Embryonic facial prominence (tissue), 1 donor: ENCODE measurements at regions not wholly inside any gene's neighbourhood (a gene's known extent, or its start where the extent isn't known, plus 50 kb on each side); places are given as distances from the start of the nearest gene placed in this dataset.
"Not testable (repeated sequence)": the region's sequence is repeated elsewhere in the genome, so short reads cannot be mapped to it uniquely, and the experiment has no call there.

Source experiments
- DNase-seq: peaks from one replicate; pipeline ENCODE4 v3.0.0-alpha.2; 2016; ENCODE audit errors: extremely low spot score

- no peak for DNase-seq
Measured at GRCh38 chr20:53891306-53891894, 179.0 kb downstream of the BCAS1 start.

DNA sequence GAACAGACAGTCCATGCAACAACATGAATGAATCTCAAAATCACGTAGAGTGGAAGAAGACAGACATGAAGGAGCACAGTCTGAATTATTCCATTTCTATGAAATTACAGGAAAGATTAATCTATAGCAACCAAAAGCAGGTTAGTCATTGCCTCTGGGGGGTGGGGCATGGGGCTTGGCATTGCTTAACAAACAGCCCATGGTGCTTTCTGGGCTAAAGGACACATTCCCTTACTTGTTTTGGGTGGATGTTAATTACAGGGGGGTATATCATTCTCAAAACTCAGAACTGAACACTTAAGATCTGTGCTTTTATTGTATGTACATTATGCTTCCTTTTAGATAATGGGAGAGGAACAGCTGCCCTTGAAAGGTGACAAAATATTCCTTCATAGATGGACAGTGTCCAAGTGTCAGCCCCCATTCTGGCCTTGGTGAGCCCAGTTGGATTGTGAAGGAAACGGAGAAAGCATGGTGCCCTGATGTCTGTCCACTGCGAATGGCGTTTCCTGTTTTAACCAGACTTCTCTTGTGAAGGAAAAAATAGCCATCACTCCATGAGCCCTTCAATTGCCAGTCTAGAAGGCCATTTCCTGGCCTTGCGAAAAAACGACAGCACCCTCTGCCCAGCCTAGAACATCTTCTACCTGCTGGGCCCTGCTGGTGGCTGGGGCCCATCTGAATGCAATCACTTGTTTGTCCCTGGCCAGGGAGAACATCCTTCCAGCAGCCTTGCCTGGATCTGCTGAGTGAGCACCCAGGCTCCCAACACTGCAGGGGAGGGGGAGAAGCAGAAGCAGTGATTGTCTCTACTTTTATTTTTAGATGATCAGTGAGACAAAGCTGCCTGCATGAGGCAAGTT lies 179.7 kb downstream of the BCAS1 start:
- no peak for DNase-seq

GRCh38 chr20:53889411-53890148 lies 180.8 kb downstream of the BCAS1 start:
- no peak for DNase-seq

DNA sequence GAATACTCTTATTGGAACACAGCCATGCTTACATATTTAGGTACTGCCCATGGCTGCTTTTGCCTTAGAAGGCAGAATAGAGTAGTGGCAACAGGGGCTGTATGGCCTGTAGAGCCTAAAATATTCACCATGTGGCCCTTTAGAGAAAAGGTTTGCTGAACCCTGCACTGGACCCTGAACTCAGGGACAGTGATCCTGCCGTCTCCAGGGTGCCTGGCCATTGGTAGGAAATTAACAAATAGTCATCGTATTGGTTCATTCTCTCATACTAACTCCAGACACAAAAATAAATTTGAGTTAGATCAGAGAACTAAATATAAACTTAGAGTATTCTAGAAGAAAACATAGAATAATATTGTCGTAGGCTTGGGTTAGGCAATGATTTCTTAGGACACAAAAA lies 181.4 kb downstream of the BCAS1 start:
- no peak for DNase-seq

DNA sequence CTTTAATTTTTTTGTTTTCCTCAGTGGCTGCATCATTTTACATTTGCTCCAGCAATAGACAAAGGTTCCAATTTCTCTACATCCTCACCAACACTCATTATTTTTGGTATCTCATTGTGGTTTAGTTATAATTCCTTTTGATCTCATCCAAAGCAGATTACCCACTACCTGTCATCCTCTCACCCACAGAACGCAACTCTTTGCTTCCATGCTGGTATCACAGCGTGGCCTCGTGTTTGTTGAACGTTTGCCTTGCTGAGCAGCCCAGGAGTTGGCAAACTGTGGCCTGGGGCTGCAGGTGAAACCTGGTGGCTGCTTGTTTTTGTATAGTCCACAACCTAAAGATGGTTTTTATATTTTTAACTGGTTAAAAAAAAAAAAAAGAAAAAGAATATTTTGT lies 181.9 kb downstream of the BCAS1 start:
- DNase-seq: no peak

GRCh38 chr20:53887973-53888372 lies 182.4 kb downstream of the BCAS1 start:
- DNase-seq: no peak

GRCh38 chr20:53884859-53885541 lies 185.4 kb downstream of the BCAS1 start:
- no peak for DNase-seq

DNA sequence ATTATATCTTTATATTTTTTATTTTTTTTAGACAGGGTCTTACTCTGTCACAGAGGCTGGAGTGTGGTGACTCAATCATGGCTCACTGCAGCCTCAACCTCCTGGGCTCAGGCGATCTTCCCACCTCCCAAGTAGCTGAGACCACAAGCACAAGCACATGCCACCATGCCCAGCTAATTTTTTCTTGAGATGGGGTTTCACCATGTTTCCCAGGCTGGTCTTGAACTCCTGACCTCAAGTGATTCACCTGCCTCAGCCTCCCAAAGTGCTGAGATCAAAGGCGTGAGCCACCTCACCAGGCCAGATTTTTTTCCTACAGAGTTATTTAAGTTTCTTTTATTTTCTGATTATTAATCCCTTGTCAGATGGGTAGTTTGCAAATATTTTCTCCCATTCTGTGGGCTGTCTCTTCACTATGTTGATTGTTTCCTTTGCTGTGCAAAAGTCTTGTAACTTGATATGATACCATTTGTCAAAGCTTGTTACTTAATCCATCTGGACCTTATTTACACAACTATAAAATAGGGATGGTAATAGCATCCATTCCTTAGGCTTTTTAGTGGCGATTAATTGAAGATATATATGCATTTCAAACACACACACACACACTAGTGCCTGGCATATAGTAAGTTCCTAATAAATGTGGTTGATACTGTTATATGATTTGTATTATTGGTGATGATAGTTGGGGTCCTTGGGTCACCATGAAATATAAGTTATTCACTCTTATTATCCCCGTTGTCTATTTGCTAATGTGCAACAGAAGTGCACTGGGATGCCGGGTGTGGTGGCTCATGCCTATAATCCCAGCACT lies 187.1 kb downstream of the BCAS1 start:
- no peak for DNase-seq

- not testable (repeated sequence) for DNase-seq
Measured at GRCh38 chr20:53882438-53882986, 187.9 kb downstream of the BCAS1 start.

DNA sequence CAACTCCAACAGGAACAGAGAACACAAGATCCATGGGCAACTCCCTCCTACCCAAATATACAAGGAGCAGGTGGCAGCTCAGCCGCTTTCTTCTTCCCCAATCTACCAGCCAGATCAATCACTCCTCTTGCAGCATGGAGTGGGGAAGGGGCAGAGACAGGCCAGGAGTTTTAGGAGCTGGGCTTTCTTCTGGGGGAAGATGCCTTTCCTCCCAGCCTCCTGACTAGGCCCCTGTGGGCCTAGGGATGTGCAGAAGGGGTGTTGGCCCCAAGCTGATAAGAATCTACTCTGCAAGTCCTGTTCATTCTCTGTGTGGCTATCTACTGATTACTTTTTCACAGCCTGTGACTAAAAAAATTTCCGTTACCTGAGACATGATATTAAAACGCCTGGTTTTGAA lies 189.0 kb downstream of the BCAS1 start:
- DNase-seq: no peak

DNA sequence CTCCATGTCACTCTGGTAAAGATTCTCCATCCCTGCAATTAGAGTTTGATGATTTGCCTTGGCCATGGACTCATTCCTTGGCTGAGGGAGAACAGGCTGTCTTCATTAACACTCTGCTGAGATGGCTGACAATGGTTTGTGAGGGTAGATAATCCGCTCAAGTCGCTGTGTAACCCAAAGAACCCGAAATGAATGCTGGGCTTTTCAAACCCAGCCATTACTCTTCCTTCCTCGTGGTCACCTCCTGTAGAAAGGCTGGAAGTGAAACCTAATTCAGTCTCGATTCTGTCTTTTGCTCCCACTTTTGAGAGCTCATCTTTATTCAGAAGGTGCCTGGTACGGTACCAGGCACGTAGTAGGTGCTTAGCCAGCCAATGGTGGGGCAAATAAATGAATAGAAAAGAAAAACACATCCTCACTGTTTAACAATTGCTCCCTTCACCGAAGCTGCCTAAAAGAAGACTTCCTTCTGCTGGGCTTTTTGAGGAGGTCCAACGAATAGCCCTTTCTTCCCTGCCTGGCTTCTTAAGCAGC lies 190.2 kb downstream of the BCAS1 start:
- no peak for DNase-seq

DNA sequence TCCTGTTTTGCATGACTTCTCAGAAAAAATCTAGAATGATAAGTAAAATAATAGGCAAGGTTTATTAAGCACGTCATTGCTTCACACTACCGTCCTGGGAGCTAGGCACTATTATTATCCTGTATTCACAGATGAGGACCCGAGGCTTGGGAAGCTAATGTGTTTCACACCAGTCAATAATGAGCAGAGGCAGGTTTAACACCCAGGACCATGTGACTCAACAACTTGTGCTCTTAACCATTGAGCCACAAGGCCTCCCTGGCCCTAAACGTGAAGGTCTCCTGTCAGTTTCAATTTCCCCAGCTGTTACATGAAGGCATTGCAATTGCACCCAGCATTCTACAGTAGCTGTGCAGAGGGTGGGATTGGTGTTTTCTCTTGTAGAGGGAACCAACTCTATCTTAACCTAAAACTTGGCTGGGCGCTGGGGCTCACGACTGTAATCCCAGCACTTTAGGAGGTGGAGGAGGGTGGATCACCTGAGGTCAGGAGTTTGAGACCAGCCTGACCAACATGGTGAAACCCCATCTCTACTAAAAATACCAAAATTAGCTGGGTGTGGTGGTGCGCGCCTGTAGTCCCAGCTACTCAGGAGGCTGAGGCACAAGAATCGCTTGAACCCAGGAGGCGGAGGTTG lies 191.2 kb downstream of the BCAS1 start:
- DNase-seq: no peak

- no peak for DNase-seq
Measured at GRCh38 chr20:53878262-53879047, 191.9 kb downstream of the BCAS1 start.

- no peak for DNase-seq
Measured at GRCh38 chr20:53876956-53877355, 193.4 kb downstream of the BCAS1 start.

GRCh38 chr20:53876470-53876869 lies 193.9 kb downstream of the BCAS1 start:
- DNase-seq: no peak

- DNase-seq: no peak
Measured at GRCh38 chr20:53875452-53875851, 194.9 kb downstream of the BCAS1 start.

GRCh38 chr20:53874706-53875105 lies 195.7 kb downstream of the BCAS1 start:
- DNase-seq: no peak

GRCh38 chr20:53874104-53874503 lies 196.3 kb downstream of the BCAS1 start:
- no peak for DNase-seq

- no peak for DNase-seq
Measured at GRCh38 chr20:53873230-53873604, 197.2 kb downstream of the BCAS1 start.
